Esophagus squamous epithelium (tissue), 5 donors: ENCODE measurements at regions not wholly inside any gene's neighbourhood (a gene's known extent, or its start where the extent isn't known, plus 50 kb on each side); places are given as distances from the start of the nearest gene placed in this dataset.

Experiments
- DNase-seq: peaks from one replicate; lab custom pipeline; 2025; lab: John Stamatoyannopoulos, UW
- H3K27ac ChIP-seq, 4 donors: fragments of 200-600 bp; sonication (generic); one replicate each; pipeline ENCODE4 v1.5.1; 2016 to 2019; ENCODE audit warnings: mild to moderate bottlenecking in 1 of 4
- H3K27me3 ChIP-seq, 4 donors: fragments of 200-600 bp; sonication (generic); 1 replicate in 3 of 4; 2 replicates in 1 of 4; pipeline versions ENCODE4 v1.5.1 to v1.6.0; 2017 to 2021; ENCODE audit warnings: antibody characterized with exemption in 1 of 4
- H3K36me3 ChIP-seq, 3 donors: fragments of 200-600 bp; sonication (generic); one replicate each; pipeline ENCODE4 v1.5.1; 2016 to 2019
- H3K4me1 ChIP-seq, 3 donors: fragments of 200-600 bp; sonication (generic); one replicate each; pipeline ENCODE4 v1.5.1; 2017 to 2019
- H3K4me3 ChIP-seq, 4 donors: fragments of 200-600 bp; sonication (generic); 1 replicate in 3 of 4; 2 replicates in 1 of 4; pipeline ENCODE4 v1.5.1; 2016 to 2019; ENCODE audit warnings: mild to moderate bottlenecking in 2 of 4, moderate library complexity in 1 of 4
- H3K9me3 ChIP-seq, 3 donors: fragments of 200-600 bp; sonication (generic); one replicate each; pipeline ENCODE4 v1.5.1; 2016 to 2019
- POLR2A ChIP-seq, 4 donors: fragments of 450-650 bp; IDR thresholded peaks; one replicate each; pipeline ENCODE4 v1.6.1; 2017; ENCODE audit warnings: antibody characterized with exemption in 4 of 4, mild to moderate bottlenecking in 4 of 4, moderate library complexity in 3 of 4
- WGBS, 2 donors: methylation state at CpG; one replicate each; pipeline ENCODE4 v1.1.5; 2018; 5-methylcytosine and 5-hydroxymethylcytosine counted together
- intact Hi-C: fragments of 100-400 bp; cut with DNase I; formaldehyde crosslinking; loops from one replicate; pipeline ENCODE4 v1.15.0; 2022
- TF ChIP-seq, protein P1 (sequence below), 6 experiments: fragments of 450-650 bp in 4 of 6; fragments of 200-600 bp in 2 of 6; sonication (generic) in 2 of 6; IDR thresholded peaks; one replicate each; pipeline ENCODE4 v1.5.1; 2016 to 2019; ENCODE audit warnings: antibody characterized with exemption in 6 of 6, mild to moderate bottlenecking in 4 of 6, moderate library complexity in 4 of 6
- donor health status: DM: yes; HTN: yes; CAD: no.

DNA sequence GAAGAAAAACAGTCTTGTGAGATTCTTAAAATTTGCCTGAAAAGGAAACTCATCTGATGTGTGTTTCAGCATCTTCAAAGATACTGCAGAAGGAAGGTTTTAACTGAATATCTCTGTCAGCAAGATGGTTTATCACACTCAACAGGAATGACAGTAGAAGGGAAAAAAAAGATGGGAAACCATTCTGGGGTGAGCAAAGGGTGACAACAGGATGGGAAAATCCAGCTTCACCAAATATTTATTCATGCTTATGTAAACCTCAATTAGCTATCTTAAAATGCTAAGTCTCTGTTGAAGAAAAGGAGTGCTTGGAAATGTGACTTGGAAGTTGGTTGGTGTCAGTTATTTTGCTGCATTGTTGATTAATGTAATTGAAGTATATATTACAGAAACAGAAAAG is 82.2 kb downstream of the FZD1 start:
- Histone ChIP-seq H3K27ac (no peak overlapping the region), H3K27me3 (no peaks in the 10 kb centered on the region), H3K4me3 (no peak overlapping the region), H3K9me3 (no peaks in the 10 kb centered on the region), H3K36me3 (no peaks in the 10 kb centered on the region), H3K4me1 (peaks cover 0 to 24% (median 0%) of the 10 kb centered on the region in 3 donors)
- DNase-seq, result no peak
- intact Hi-C loops, result no loop called here
- no peak for TF ChIP-seq POLR2A (IDR thresholded peaks at IDR 0.05)
- TF ChIP-seq, protein P1, sequence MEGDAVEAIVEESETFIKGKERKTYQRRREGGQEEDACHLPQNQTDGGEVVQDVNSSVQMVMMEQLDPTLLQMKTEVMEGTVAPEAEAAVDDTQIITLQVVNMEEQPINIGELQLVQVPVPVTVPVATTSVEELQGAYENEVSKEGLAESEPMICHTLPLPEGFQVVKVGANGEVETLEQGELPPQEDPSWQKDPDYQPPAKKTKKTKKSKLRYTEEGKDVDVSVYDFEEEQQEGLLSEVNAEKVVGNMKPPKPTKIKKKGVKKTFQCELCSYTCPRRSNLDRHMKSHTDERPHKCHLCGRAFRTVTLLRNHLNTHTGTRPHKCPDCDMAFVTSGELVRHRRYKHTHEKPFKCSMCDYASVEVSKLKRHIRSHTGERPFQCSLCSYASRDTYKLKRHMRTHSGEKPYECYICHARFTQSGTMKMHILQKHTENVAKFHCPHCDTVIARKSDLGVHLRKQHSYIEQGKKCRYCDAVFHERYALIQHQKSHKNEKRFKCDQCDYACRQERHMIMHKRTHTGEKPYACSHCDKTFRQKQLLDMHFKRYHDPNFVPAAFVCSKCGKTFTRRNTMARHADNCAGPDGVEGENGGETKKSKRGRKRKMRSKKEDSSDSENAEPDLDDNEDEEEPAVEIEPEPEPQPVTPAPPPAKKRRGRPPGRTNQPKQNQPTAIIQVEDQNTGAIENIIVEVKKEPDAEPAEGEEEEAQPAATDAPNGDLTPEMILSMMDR (IDR thresholded peaks at IDR 0.05), result no peak

DNA sequence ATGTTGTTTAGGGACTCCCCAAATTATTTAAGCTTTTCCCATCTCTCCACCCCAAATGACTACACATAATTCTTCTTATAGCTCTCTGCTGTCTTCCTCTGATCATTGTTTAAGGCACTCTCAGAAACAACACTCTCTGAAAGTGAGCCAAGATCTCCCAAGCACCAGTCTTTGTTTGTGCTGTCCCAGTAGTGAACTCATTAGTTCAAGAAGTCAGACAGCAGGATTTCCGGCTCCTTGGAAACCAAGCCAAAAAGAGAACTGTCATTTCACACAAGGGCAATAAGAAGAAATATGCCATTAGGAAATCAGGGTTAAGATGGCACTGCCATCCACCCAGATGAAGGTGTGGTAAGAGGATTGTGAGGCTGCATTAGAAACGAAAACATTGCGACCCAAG is 83.1 kb downstream of the FZD1 start:
- Histone ChIP-seq H3K4me3 (no peak overlapping the region), H3K27me3 (no peaks in the 10 kb centered on the region), H3K36me3 (no peaks in the 10 kb centered on the region), H3K9me3 (no peaks in the 10 kb centered on the region), H3K27ac (no peak overlapping the region), H3K4me1 (peaks cover 0 to 28% (median 0%) of the 10 kb centered on the region in 3 donors)
- no peak for TF ChIP-seq POLR2A (IDR thresholded peaks at IDR 0.05)
- TF ChIP-seq, protein P1 (IDR thresholded peaks at IDR 0.05), result no peak
- DNase-seq, result no peak
- intact Hi-C loops, result no loop called here
- WGBS, 2 donors, result 37 to 49% methylated on average over 3 of the region's 3 CpGs

DNA sequence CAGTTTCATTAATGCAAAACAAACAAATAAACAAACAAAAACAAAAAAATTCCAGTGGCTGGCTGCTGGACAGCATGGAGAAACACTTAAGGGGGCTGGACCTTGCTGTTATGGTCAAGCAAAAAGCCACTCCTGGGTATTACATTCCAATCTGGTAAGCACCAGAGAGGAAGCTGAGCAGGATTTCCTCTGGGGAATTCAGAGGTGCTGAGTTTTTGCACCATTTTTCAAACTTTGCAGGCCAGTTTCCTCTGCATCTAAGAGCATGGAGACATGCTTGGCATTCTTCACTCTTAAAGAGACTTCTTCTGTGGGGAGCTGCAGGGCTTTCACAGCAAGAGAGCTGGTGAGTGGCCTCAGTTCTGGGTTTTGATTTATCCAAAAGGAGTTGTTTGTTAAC is 84.5 kb downstream of the FZD1 start:
- intact Hi-C loops, result no loop called here
- no peak for DNase-seq
- Histone ChIP-seq H3K4me3 (no peak overlapping the region), H3K9me3 (no peaks in the 10 kb centered on the region), H3K36me3 (no peaks in the 10 kb centered on the region), H3K4me1 (peaks cover 0 to 28% (median 0%) of the 10 kb centered on the region in 3 donors), H3K27me3 (no peaks in the 10 kb centered on the region), H3K27ac (no peak overlapping the region)
- TF ChIP-seq POLR2A (IDR thresholded peaks at IDR 0.05), result no peak
- TF ChIP-seq, protein P1 (IDR thresholded peaks at IDR 0.05), result no peak

DNA sequence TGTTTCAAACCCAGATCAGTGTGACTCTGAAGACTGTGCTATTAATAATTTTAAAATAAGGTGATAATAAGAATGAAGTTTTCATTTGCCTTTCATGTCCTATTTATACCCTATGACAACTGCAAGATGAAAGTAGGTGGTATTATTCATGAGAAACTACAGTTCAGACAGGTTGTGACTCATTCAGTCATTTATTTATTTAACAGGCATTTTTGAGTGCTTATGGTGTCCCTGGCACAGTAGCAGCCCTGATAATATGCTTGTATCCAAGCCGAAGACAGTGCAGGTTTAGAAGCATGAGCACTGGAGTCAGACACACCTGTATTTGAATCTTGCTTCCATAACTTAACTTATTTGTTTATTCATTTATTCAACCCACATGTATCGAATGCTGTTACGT is 87.1 kb downstream of the FZD1 start:
- no peak for DNase-seq
- Histone ChIP-seq H3K4me3 (no peak overlapping the region), H3K27me3 (no peaks in the 10 kb centered on the region), H3K27ac (no peak overlapping the region), H3K36me3 (no peaks in the 10 kb centered on the region), H3K4me1 (peaks cover 0 to 28% (median 0%) of the 10 kb centered on the region in 3 donors), H3K9me3 (no peaks in the 10 kb centered on the region)
- TF ChIP-seq POLR2A (IDR thresholded peaks at IDR 0.05), result no peak
- TF ChIP-seq, protein P1 (IDR thresholded peaks at IDR 0.05), result no peak
- intact Hi-C loops, result no loop called here
- WGBS, 2 donors, result 37 to 46% methylated on average over 3 of the region's 3 CpGs

DNA sequence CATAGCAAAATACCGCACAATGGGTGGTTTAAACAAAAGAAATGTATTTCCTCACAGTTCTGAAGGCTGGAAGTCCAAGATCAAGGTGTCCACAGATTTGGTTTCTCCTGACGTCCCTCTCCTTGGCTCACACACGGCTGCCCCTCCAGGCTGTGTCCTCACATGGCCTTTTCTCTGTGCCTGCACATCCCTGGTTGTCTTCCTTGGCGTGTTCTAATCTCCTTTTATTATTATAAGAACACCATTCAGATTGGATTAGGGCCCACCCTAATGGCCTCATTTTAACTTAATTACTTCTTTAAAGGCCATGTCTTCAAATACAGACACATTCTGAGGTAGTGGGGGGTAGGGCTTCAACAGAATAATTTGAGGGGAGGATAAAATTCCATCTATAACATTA is 87.9 kb downstream of the FZD1 start:
- no peak for DNase-seq
- Histone ChIP-seq H3K36me3 (no peaks in the 10 kb centered on the region), H3K4me3 (no peak overlapping the region), H3K9me3 (no peaks in the 10 kb centered on the region), H3K27ac (no peak overlapping the region), H3K4me1 (peaks cover 0 to 20% (median 0%) of the 10 kb centered on the region in 3 donors), H3K27me3 (no peaks in the 10 kb centered on the region)
- intact Hi-C loops, result no loop called here
- TF ChIP-seq, protein P1 (IDR thresholded peaks at IDR 0.05), result no peak
- TF ChIP-seq POLR2A (IDR thresholded peaks at IDR 0.05), result no peak
- 41 to 58% methylated on average over 4 of the region's 4 CpGs for WGBS, 2 donors
